OCI-LY7 (cell line): ENCODE measurements at regions not wholly inside any gene's neighbourhood (a gene's known extent, or its start where the extent isn't known, plus 50 kb on each side); places are given as distances from the start of the nearest gene placed in this dataset.

Experiments
- BruUV-seq: library from RNA; stranded (reverse); fragments of 400-500 nt; replicated peaks from 2 replicates; lab custom pipeline; 2021; lab: Mats Ljungman, UMichigan
- CTCF ChIA-PET: fragments of 300-600 bp; sonication (Branson Sonifier 250); formaldehyde crosslinking; loops from one replicate; lab custom pipeline; 2022; ENCODE audit warnings: antibody characterized with exemption; ENCODE audit not compliant: unreplicated experiment; lab: Charles Lee
- POLR2A ChIA-PET: fragments of 300-600 bp; sonication (Branson Sonifier 250); formaldehyde crosslinking; loops from one replicate; lab custom pipeline; 2022; ENCODE audit warnings: antibody characterized with exemption; lab: Charles Lee
- DNase-seq: peaks from one replicate; pipeline ENCODE4 v3.0.0-alpha.2; 2015; ENCODE audit warnings: low spot score
- H2AFZ ChIP-seq: fragments of 200-600 bp; sonication (generic), shearing (Covaris generic); 2 replicates; pipeline ENCODE4 v1.6.1; 2014; ENCODE audit warnings: mild to moderate bottlenecking, antibody characterized with exemption, low read length, moderate library complexity
- H3K27ac ChIP-seq: fragments of 200-600 bp; sonication (generic); 2 replicates; pipeline ENCODE4 v1.5.1; 2014; ENCODE audit warnings: mixed run types, low read depth, mild to moderate bottlenecking, moderate library complexity, low read length, inconsistent platforms; ENCODE audit not compliant: poor library complexity, severe bottlenecking
- H3K36me3 ChIP-seq: fragments of 200-600 bp; sonication (generic); 2 replicates; pipeline ENCODE4 v1.6.1; 2014; ENCODE audit warnings: mild to moderate bottlenecking, antibody characterized with exemption, low read length, moderate library complexity, mixed read lengths; ENCODE audit not compliant: insufficient read depth
- H3K4me1 ChIP-seq: fragments of 200-600 bp; sonication (generic); 2 replicates; pipeline ENCODE4 v1.5.1; 2014; ENCODE audit warnings: mild to moderate bottlenecking, low read length; ENCODE audit not compliant: insufficient read depth, poor library complexity, severe bottlenecking
- H3K4me2 ChIP-seq: fragments of 200-600 bp; sonication (generic); 2 replicates; pipeline ENCODE4 v1.6.1; 2014; ENCODE audit warnings: mild to moderate bottlenecking, low read length
- H3K4me3 ChIP-seq: fragments of 200-600 bp; sonication (generic); 2 replicates; pipeline ENCODE4 v1.5.1; 2014; ENCODE audit warnings: mild to moderate bottlenecking, low read depth, low read length; ENCODE audit not compliant: poor library complexity, severe bottlenecking
- H3K79me2 ChIP-seq: fragments of 200-600 bp; sonication (generic); 2 replicates; pipeline ENCODE4 v1.6.1; 2016; ENCODE audit warnings: low read depth, mild to moderate bottlenecking, low read length, moderate library complexity, mixed read lengths; ENCODE audit not compliant: insufficient read depth
- H3K9me2 ChIP-seq: fragments of 200-600 bp; sonication (generic); 2 replicates; pipeline ENCODE4 v1.6.1; 2016; ENCODE audit warnings: mild to moderate bottlenecking, low read length, mixed read lengths; ENCODE audit not compliant: insufficient read depth
- H3K9me3 ChIP-seq: fragments of 200-600 bp; sonication (generic); 2 replicates; pipeline ENCODE4 v1.6.1; 2014; ENCODE audit warnings: mild to moderate bottlenecking, mixed run types, low read length, mixed read lengths
- H4K20me1 ChIP-seq: fragments of 200-600 bp; sonication (generic); 2 replicates; pipeline ENCODE4 v1.6.1; 2014; ENCODE audit warnings: mild to moderate bottlenecking, antibody characterized with exemption, low read length, moderate library complexity, mixed read lengths; ENCODE audit not compliant: insufficient read depth
- CTCF ChIP-seq: fragments of 200-600 bp; sonication (generic); conservative IDR thresholded peaks from 2 replicates; pipeline ENCODE4 v1.5.1; 2014; ENCODE audit warnings: mild to moderate bottlenecking, antibody characterized with exemption, low read length, moderate library complexity, mixed read lengths
- EZH2phosphoT487 ChIP-seq: fragments of 200-600 bp; sonication (generic); IDR thresholded peaks from 2 replicates; pipeline ENCODE4 v1.6.1; 2018; ENCODE audit warnings: low read depth, borderline replicate concordance, mild to moderate bottlenecking, mixed run types, antibody characterized with exemption, low read length, moderate library complexity, mixed read lengths
- intact Hi-C: fragments of 100-400 bp; cut with micrococcal nuclease; formaldehyde crosslinking; loops from one replicate; pipeline ENCODE4 v1.10.0; 2022; ENCODE audit not compliant: unreplicated experiment

- intact Hi-C loops: no loop called here
- Histone ChIP-seq H3K4me1 (no peaks in the 10 kb centered on the region), H3K4me2 (no peak overlapping the region), H4K20me1 (no peaks in the 10 kb centered on the region), H2AFZ (no peak overlapping the region), H3K4me3 (no peak overlapping the region), H3K9me2 (no peaks in the 10 kb centered on the region), H3K9me3 (no peaks in the 10 kb centered on the region), H3K36me3 (no peaks in the 10 kb centered on the region), H3K79me2 (no peaks in the 10 kb centered on the region), H3K27ac (no peak overlapping the region)
- ChIA-PET CTCF (no interaction called here), POLR2A (interaction anchor here (0.5 kb wide), 1 partner anchor 285 kb away, joined by 3 read pairs; no protein-coding TSS in a partner anchor)
- BruUV-seq: no TSS peak
- DNase-seq: no peak
- TF ChIP-seq EZH2phosphoT487 (no peak), CTCF (no peak)
Measured at GRCh38 chr1:224873434-224874369, 55.8 kb upstream of the DNAH14 start.

DNA sequence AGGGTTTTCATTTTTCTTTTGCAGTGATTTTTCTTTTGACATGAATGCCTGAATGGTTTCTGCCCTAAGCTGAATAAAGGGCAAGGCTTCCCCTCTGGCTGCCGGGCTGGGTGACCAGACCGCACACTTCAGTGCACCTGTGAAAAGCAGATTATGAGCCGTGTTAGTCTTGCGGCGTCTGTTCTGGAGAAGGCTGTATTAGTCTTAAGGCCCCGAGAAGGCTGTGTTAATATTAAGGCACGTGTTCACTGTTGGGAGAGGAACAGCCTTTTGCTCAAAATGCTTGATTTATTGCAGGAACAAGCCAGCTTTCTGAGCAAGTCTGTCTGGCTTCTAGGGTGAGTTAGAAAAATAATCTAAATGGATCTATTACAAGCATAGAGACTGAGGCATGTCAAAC, 54.7 kb upstream of the DNAH14 start:
- BruUV-seq: no TSS peak
- H3K79me2 ChIP-seq: no peaks in the 10 kb centered on the region
- no peaks in the 10 kb centered on the region for H4K20me1 ChIP-seq
- H3K4me1 ChIP-seq: no peaks in the 10 kb centered on the region
- CTCF ChIA-PET: no interaction called here
- no peaks in the 10 kb centered on the region for H3K9me2 ChIP-seq
- H3K9me3 ChIP-seq: no peaks in the 10 kb centered on the region
- no peak for DNase-seq
- no peak overlapping the region for H2AFZ ChIP-seq
- H3K4me2 ChIP-seq: no peak overlapping the region
- intact Hi-C loops: no loop called here
- TF ChIP-seq EZH2phosphoT487 (no peak), CTCF (no peak)
- no peaks in the 10 kb centered on the region for H3K36me3 ChIP-seq
- POLR2A ChIA-PET: no interaction called here
- H3K27ac ChIP-seq: no peak overlapping the region
- H3K4me3 ChIP-seq: no peak overlapping the region

DNA sequence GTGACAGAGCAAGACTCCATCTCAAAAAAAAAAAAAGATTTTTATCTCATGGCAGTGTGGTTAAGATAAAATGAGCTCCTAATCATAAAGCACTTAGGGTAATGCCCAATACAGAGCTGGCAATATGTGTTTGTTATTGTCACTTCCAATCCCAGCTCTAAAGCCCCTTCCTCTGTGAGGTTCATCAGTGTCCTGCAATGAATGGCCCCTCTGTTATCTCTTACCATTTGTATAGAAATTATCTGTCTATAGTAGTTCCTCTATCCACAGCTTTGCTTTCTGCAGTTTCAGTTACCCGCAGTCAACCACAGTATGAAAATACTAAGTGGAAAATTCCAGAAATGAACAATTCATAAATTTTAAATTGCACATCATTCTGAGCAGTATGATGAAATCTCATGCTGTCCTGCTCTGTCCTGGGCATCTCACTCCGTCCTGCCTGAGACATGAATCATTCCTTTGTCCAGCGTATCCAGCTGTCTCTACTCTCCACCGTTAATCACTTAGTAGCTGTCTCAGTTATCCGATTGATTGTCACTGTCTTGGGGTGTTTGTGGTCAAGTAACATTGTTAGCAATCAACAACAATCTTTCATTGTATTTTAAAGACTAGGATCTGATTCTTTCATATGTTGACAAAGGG, 50.2 kb upstream of the DNAH14 start:
- BruUV-seq: no TSS peak
- Histone ChIP-seq H3K4me3 (no peak overlapping the region), H3K4me2 (no peak overlapping the region), H3K9me2 (no peaks in the 10 kb centered on the region), H3K9me3 (no peaks in the 10 kb centered on the region), H3K79me2 (no peaks in the 10 kb centered on the region), H3K36me3 (no peaks in the 10 kb centered on the region), H3K4me1 (no peaks in the 10 kb centered on the region), H3K27ac (no peak overlapping the region), H4K20me1 (no peaks in the 10 kb centered on the region), H2AFZ (no peak overlapping the region)
- ChIA-PET POLR2A (no interaction called here), CTCF (interaction anchor here (0.6 kb wide), 1 partner anchor 1531 kb away, joined by 3 read pairs; no protein-coding TSS in a partner anchor)
- no peak for DNase-seq
- intact Hi-C loops: no loop called here
- TF ChIP-seq CTCF (no peak), EZH2phosphoT487 (no peak)
